Fibroblast of lung (primary cell): ENCODE measurements at regions not wholly inside any gene's neighbourhood (a gene's known extent, or its start where the extent isn't known, plus 50 kb on each side); places are given as distances from the start of the nearest gene placed in this dataset.

ENCODE experiments used
- DNase-seq, 2 donors: peaks; one replicate each; pipeline versions ENCODE4 v3.0.0 to v3.0.0-alpha.2; 2010; ENCODE audit warnings: low read depth in 2 of 2
- H2AFZ ChIP-seq: 2 replicates; pipeline ENCODE4 v1.5.1; 2012; ENCODE audit warnings: low read length, control low read depth, inconsistent platforms
- H3K27ac ChIP-seq: 2 replicates; pipeline ENCODE4 v1.5.1; 2011; ENCODE audit warnings: low read length, control low read depth; ENCODE audit not compliant: insufficient read depth
- H3K27me3 ChIP-seq: 2 replicates; pipeline ENCODE4 v1.5.1; 2011; ENCODE audit warnings: mild to moderate bottlenecking, low read length; ENCODE audit not compliant: control insufficient read depth, insufficient read depth
- H3K36me3 ChIP-seq: 2 replicates; pipeline ENCODE4 v1.5.1; 2011; ENCODE audit warnings: low read length; ENCODE audit not compliant: control insufficient read depth, insufficient read depth
- H3K4me1 ChIP-seq: 2 replicates; pipeline ENCODE4 v1.5.1; 2011; ENCODE audit warnings: low read length; ENCODE audit not compliant: control insufficient read depth, insufficient read depth; ENCODE audit errors: extremely low read depth
- H3K4me2 ChIP-seq: 2 replicates; pipeline ENCODE4 v1.5.1; 2011; ENCODE audit warnings: low read length, control low read depth; ENCODE audit not compliant: insufficient read depth; ENCODE audit errors: extremely low read depth
- H3K4me3 ChIP-seq, 4 experiments: fragments of 200-600 bp in 1 of 4; sonication (generic) in 1 of 4; replicated peaks in 1 of 4; 2 replicates each; pipeline ENCODE4 v1.5.1; 2011 to 2016; ENCODE audit warnings: low read length in 4 of 4, low read depth in 3 of 4, mild to moderate bottlenecking in 3 of 4, control low read depth in 2 of 4, inconsistent platforms in 1 of 4, mixed read lengths in 1 of 4; ENCODE audit not compliant: insufficient read depth in 1 of 4; ENCODE audit errors: control extremely low read depth in 1 of 4
- H3K79me2 ChIP-seq: 2 replicates; pipeline ENCODE4 v1.5.1; 2012; ENCODE audit warnings: mild to moderate bottlenecking, low read length, inconsistent platforms; ENCODE audit not compliant: control insufficient read depth, insufficient read depth
- H3K9ac ChIP-seq: 2 replicates; pipeline ENCODE4 v1.5.1; 2011; ENCODE audit warnings: mild to moderate bottlenecking, low read length, control low read depth; ENCODE audit not compliant: insufficient read depth
- H3K9me3 ChIP-seq: 2 replicates; pipeline ENCODE4 v1.5.1; 2012; ENCODE audit warnings: low read depth, low read length; ENCODE audit not compliant: control insufficient read depth, insufficient read depth
- H4K20me1 ChIP-seq: 2 replicates; pipeline ENCODE4 v1.5.1; 2011; ENCODE audit warnings: low read length; ENCODE audit not compliant: control insufficient read depth, insufficient read depth; ENCODE audit errors: extremely low read depth
- CTCF ChIP-seq, 2 donors: IDR thresholded peaks in 1 of 2; conservative IDR thresholded peaks in 1 of 2; 1 replicate in 1 of 2; 2 replicates in 1 of 2; pipeline ENCODE4 v1.5.1; 2011 to 2012; ENCODE audit warnings: low read length in 2 of 2, control low read depth in 1 of 2, inconsistent platforms in 1 of 2, low read depth in 1 of 2, mild to moderate bottlenecking in 1 of 2
- EZH2 ChIP-seq: IDR thresholded peaks from 2 replicates; pipeline ENCODE4 v1.5.1; 2012; ENCODE audit warnings: low read length, control low read depth, mild to moderate bottlenecking; ENCODE audit errors: missing control alignments

GRCh38 chr3:22419261-22419660, 668.3 kb upstream of the ZNF385D start:
- Histone ChIP-seq H4K20me1 (no peaks in the 10 kb centered on the region), H3K4me1 (no peaks in the 10 kb centered on the region), H3K79me2 (no peaks in the 10 kb centered on the region)

GRCh38 chr3:22421589-22421988, 670.6 kb upstream of the ZNF385D start:
- Histone ChIP-seq H3K79me2 (no peaks in the 10 kb centered on the region), H3K9ac (no peak overlapping the region), H4K20me1 (no peaks in the 10 kb centered on the region), H3K27ac (no peak overlapping the region), H3K4me1 (no peaks in the 10 kb centered on the region), H3K9me3 (no peaks in the 10 kb centered on the region), H3K4me3 (no peak overlapping the region), H3K4me2 (no peak overlapping the region), H3K27me3 (no peaks in the 10 kb centered on the region), H2AFZ (no peak overlapping the region), H3K36me3 (no peaks in the 10 kb centered on the region)
- DNase-seq = no peak
- TF ChIP-seq EZH2 = no peak
- no peak for TF ChIP-seq CTCF (conservative IDR thresholded peaks at IDR 0.05 in 1 of 2, IDR thresholded peaks at IDR 0.05 in 1 of 2; ENCODE audit: low read depth in 1 of 2, low read length in 2 of 2)

More at GRCh38 chr3:22419261-22419660, 668.3 kb upstream of the ZNF385D start:
- DNase-seq = no peak
- no peak overlapping the region for H3K9ac ChIP-seq
- TF ChIP-seq EZH2 (no peak), CTCF (conservative IDR thresholded peaks at IDR 0.05 in 1 of 2, IDR thresholded peaks at IDR 0.05 in 1 of 2; ENCODE audit: low read depth in 1 of 2, low read length in 2 of 2) (no peak)
- H3K27ac ChIP-seq = no peak overlapping the region
- H3K4me3 ChIP-seq = no peak overlapping the region
- no peaks in the 10 kb centered on the region for H3K9me3 ChIP-seq
- H3K4me2 ChIP-seq = no peak overlapping the region
- no peaks in the 10 kb centered on the region for H3K27me3 ChIP-seq
- H2AFZ ChIP-seq = no peak overlapping the region
- no peaks in the 10 kb centered on the region for H3K36me3 ChIP-seq

- DNase-seq = no peak
- H3K9me3 ChIP-seq = no peaks in the 10 kb centered on the region
- H3K36me3 ChIP-seq = no peaks in the 10 kb centered on the region
- no peak overlapping the region for H3K9ac ChIP-seq
- H3K27ac ChIP-seq = no peak overlapping the region
- H3K27me3 ChIP-seq = no peaks in the 10 kb centered on the region
- no peaks in the 10 kb centered on the region for H4K20me1 ChIP-seq
- no peaks in the 10 kb centered on the region for H3K4me1 ChIP-seq
- H3K79me2 ChIP-seq = no peaks in the 10 kb centered on the region
- H3K4me2 ChIP-seq = no peak overlapping the region
- no peak for TF ChIP-seq EZH2
- no peak for TF ChIP-seq CTCF (conservative IDR thresholded peaks at IDR 0.05 in 1 of 2, IDR thresholded peaks at IDR 0.05 in 1 of 2; ENCODE audit: low read depth in 1 of 2, low read length in 2 of 2)
- H3K4me3 ChIP-seq = no peak overlapping the region
- no peak overlapping the region for H2AFZ ChIP-seq
These were observed 680.3 kb upstream of the ZNF385D start for GRCh38 chr3:22431334-22431733.
